GM23248 (cell line): ENCODE measurements at regions not wholly inside any gene's neighbourhood (a gene's known extent, or its start where the extent isn't known, plus 50 kb on each side); places are given as distances from the start of the nearest gene placed in this dataset.

Experiments
- EZH2 ChIP-seq: fragments of 200-600 bp; sonication (generic); IDR thresholded peaks from 2 replicates; pipeline ENCODE4 v1.6.1; 2018; ENCODE audit warnings: antibody characterized with exemption, mild to moderate bottlenecking; ENCODE audit not compliant: insufficient read depth, poor library complexity, severe bottlenecking
- EZH2phosphoT487 ChIP-seq: fragments of 200-600 bp; sonication (generic); IDR thresholded peaks from 2 replicates; pipeline ENCODE4 v1.6.1; 2018; ENCODE audit warnings: antibody characterized with exemption, moderate library complexity, mild to moderate bottlenecking, low read depth; ENCODE audit not compliant: insufficient read depth

- no peak for TF ChIP-seq EZH2
- no peak for TF ChIP-seq EZH2phosphoT487
These were observed 92.5 kb upstream of the PRDM11 start for GRCh38 chr11:45053736-45054446.
